ENCODE measurements at regions not wholly inside any gene's neighbourhood (a gene's known extent, or its start where the extent isn't known, plus 50 kb on each side); places are given as distances from the start of the nearest gene placed in this dataset.

GRCh38 chr3:117657278-117657677 is 947.7 kb downstream of the TUSC7 start:
- FAIRE-seq (no peak), DNase-seq (ENCODE audit: extremely low read depth in 1 of 4, low spot score in 3 of 4) (no peak), ATAC-seq (no peak)
- H3K79me2 ChIP-seq (ENCODE audit: control insufficient read depth, insufficient read depth, low read length), result no peaks in the 10 kb centered on the region
- no peak overlapping the region for H3K9ac ChIP-seq (ENCODE audit: insufficient read depth in 1 of 2, low read depth in 2 of 2, low read length in 2 of 2)
- ChIA-PET POLR2A (no interaction called here), CTCF (ENCODE audit: low intra/inter-chr PET ratio) (no interaction called here)
- no peak overlapping the region for H3K4me3 ChIP-seq
- H3K4me2 ChIP-seq (ENCODE audit: insufficient read depth, low read length), result no peak overlapping the region
- no peaks in the 10 kb centered on the region for H4K20me1 ChIP-seq (replicated peaks; ENCODE audit: control insufficient read depth, insufficient read depth, low read length)
- in situ Hi-C loops (cut with MboI), result no loop called here
- no peaks in the 10 kb centered on the region for H3K4me1 ChIP-seq (replicated peaks in 1 of 2; ENCODE audit: control insufficient read depth in 2 of 2, insufficient read depth in 2 of 2, low read length in 2 of 2)
- H3K9me3 ChIP-seq (replicated peaks; ENCODE audit: control insufficient read depth, insufficient read depth, low read depth, low read length), result no peaks in the 10 kb centered on the region
- no peaks in the 10 kb centered on the region for H3K9me1 ChIP-seq (ENCODE audit: control insufficient read depth, insufficient read depth, low read length)
- TF ChIP-seq ZNF717 (CRISPR knock-in tag; IDR thresholded peaks at IDR 0.05), result no peak
- TF ChIP-seq ETV6 (IDR thresholded peaks at IDR 0.05; ENCODE audit: borderline replicate concordance in 1 of 2, low read depth in 2 of 2, low read length in 1 of 2), result no peak
- no peak for TF ChIP-seq ETV6 (CRISPR knock-in tag; IDR thresholded peaks at IDR 0.05; ENCODE audit: borderline replicate concordance)
- no peak for TF ChIP-seq NBN (IDR thresholded peaks at IDR 0.05; ENCODE audit: low read depth)
- TF ChIP-seq ZNF76 (CRISPR knock-in tag; IDR thresholded peaks at IDR 0.05; ENCODE audit: borderline replicate concordance), result no peak
- TF ChIP-seq MAFG (tag; conservative IDR thresholded peaks at IDR 0.05), result no peak
- TF ChIP-seq ZNF778 (CRISPR knock-in tag; IDR thresholded peaks at IDR 0.05), result no peak
- no peak for TF ChIP-seq HDGF (IDR thresholded peaks at IDR 0.05)
- no peak for TF ChIP-seq ZNF592 (IDR thresholded peaks at IDR 0.05)
- no peak for TF ChIP-seq PBX2 (CRISPR knock-in tag; IDR thresholded peaks at IDR 0.05; ENCODE audit: low read depth)
- no peak for TF ChIP-seq PBX2 (tag; conservative IDR thresholded peaks at IDR 0.05; ENCODE audit: low read depth)
- no peak for TF ChIP-seq ZNF274 (IDR thresholded peaks at IDR 0.05; ENCODE audit: borderline replicate concordance, low read depth, low read length)
- no peak for TF ChIP-seq STAG1 (CRISPR knock-in tag; IDR thresholded peaks at IDR 0.05; ENCODE audit: borderline replicate concordance)
- intact Hi-C loops (cut with micrococcal nuclease), result no loop called here
- BruUV-seq (replicated peaks), result no TSS peak
- H3K27me3 ChIP-seq (ENCODE audit: control insufficient read depth in 2 of 2, insufficient read depth in 2 of 2, low read length in 2 of 2), result no peaks in the 10 kb centered on the region
- no peak overlapping the region for H2AFZ ChIP-seq (ENCODE audit: low read depth, low read length)
- H3K36me3 ChIP-seq (ENCODE audit: control insufficient read depth, insufficient read depth, low read length), result no peaks in the 10 kb centered on the region
- 0% methylated on average over 5 of the region's 6 CpGs for WGBS (ENCODE audit: insufficient coverage, low coverage, missing lambda C conversion rate)
- H3K27ac ChIP-seq (ENCODE audit: extremely low read depth, low read depth, low read length), result no peak overlapping the region

Measured in K562 (cell line).